MM.1S (cell line): ENCODE measurements at regions not wholly inside any gene's neighbourhood (a gene's known extent, or its start where the extent isn't known, plus 50 kb on each side); places are given as distances from the start of the nearest gene placed in this dataset.

Experiments
- DNase-seq: peaks from one replicate; pipeline ENCODE4 v3.0.0-alpha.2; 2015
- H2AFZ ChIP-seq: fragments of 300-600 bp; sonication (generic); 2 replicates; pipeline ENCODE4 v1.6.0; 2016; ENCODE audit warnings: antibody characterized with exemption, low read length
- H3F3A ChIP-seq: fragments of 300-600 bp; sonication (generic); 2 replicates; pipeline ENCODE4 v1.6.1; 2016; ENCODE audit warnings: mild to moderate bottlenecking, antibody characterized with exemption, low read length, moderate library complexity, mixed read lengths; ENCODE audit not compliant: insufficient read depth
- H3K27ac ChIP-seq: fragments of 300-600 bp; sonication (generic); 2 replicates; pipeline ENCODE4 v1.5.1; 2016; ENCODE audit warnings: mild to moderate bottlenecking, low read length
- H3K27me3 ChIP-seq: fragments of 300-600 bp; sonication (generic); replicated peaks from 2 replicates; pipeline ENCODE4 v1.6.0; 2016; ENCODE audit warnings: low read length; ENCODE audit not compliant: insufficient read depth
- H3K36me3 ChIP-seq: fragments of 300-600 bp; sonication (generic); replicated peaks from 2 replicates; pipeline ENCODE4 v1.6.1; 2016; ENCODE audit warnings: mild to moderate bottlenecking, low read length, mixed read lengths; ENCODE audit not compliant: insufficient read depth
- H3K4me1 ChIP-seq: fragments of 300-600 bp; sonication (generic); 2 replicates; pipeline ENCODE4 v1.6.1; 2016; ENCODE audit warnings: low read length, mixed read lengths
- H3K4me2 ChIP-seq: fragments of 300-600 bp; sonication (generic); 2 replicates; pipeline ENCODE4 v1.6.0; 2016; ENCODE audit warnings: low read depth, low read length
- H3K4me3 ChIP-seq: fragments of 300-600 bp; sonication (generic); 2 replicates; pipeline ENCODE4 v1.5.1; 2016; ENCODE audit warnings: low read length, mixed read lengths
- H3K79me2 ChIP-seq: fragments of 300-600 bp; sonication (generic); 2 replicates; pipeline ENCODE4 v1.6.1; 2016; ENCODE audit warnings: mixed run types, low read length, mixed read lengths
- H3K9ac ChIP-seq: fragments of 300-600 bp; sonication (generic); 2 replicates; pipeline ENCODE4 v1.6.1; 2016; ENCODE audit warnings: low read length, mixed read lengths
- H3K9me2 ChIP-seq: fragments of 300-600 bp; sonication (generic); replicated peaks from 2 replicates; pipeline ENCODE4 v1.6.1; 2016; ENCODE audit warnings: mild to moderate bottlenecking, low read length, mixed read lengths; ENCODE audit not compliant: insufficient read depth
- H3K9me3 ChIP-seq: fragments of 300-600 bp; sonication (generic); replicated peaks from 2 replicates; pipeline ENCODE4 v1.6.1; 2016; ENCODE audit warnings: mild to moderate bottlenecking, low read length, mixed read lengths; ENCODE audit not compliant: insufficient read depth
- H4K20me1 ChIP-seq: fragments of 300-600 bp; sonication (generic); 2 replicates; pipeline ENCODE4 v1.6.1; 2016; ENCODE audit warnings: mild to moderate bottlenecking, low read length, moderate library complexity, mixed read lengths; ENCODE audit not compliant: insufficient read depth
- CTCF ChIP-seq: fragments of 300-600 bp; sonication (generic); IDR thresholded peaks from 2 replicates; pipeline ENCODE4 v1.5.1; 2016; ENCODE audit warnings: antibody characterized with exemption, low read length, mixed read lengths
- EZH2 ChIP-seq: fragments of 300-600 bp; sonication (generic); optimal IDR thresholded peaks from 2 replicates; pipeline ENCODE3; 2017; ENCODE audit warnings: low read depth, mild to moderate bottlenecking, antibody characterized with exemption, low read length, mixed read lengths
- EZH2phosphoT487 ChIP-seq: fragments of 300-600 bp; sonication (generic); IDR thresholded peaks from 2 replicates; pipeline ENCODE4 v1.6.1; 2018; ENCODE audit warnings: antibody characterized with exemption, low read length

- H4K20me1 ChIP-seq: no peaks in the 10 kb centered on the region
- H2AFZ ChIP-seq: no peak overlapping the region
- no peaks in the 10 kb centered on the region for H3K36me3 ChIP-seq
- H3K79me2 ChIP-seq: no peaks in the 10 kb centered on the region
- H3K9ac ChIP-seq: no peak overlapping the region
- H3K9me2 ChIP-seq: no peaks in the 10 kb centered on the region
- no peaks in the 10 kb centered on the region for H3K27me3 ChIP-seq
- H3K27ac ChIP-seq: no peak overlapping the region
- H3K4me2 ChIP-seq: no peak overlapping the region
- TF ChIP-seq EZH2phosphoT487 (no peak), EZH2 (no peak), CTCF (no peak)
- no peak for DNase-seq
- H3K4me1 ChIP-seq: no peaks in the 10 kb centered on the region
- no peaks in the 10 kb centered on the region for H3K9me3 ChIP-seq
- no peak overlapping the region for H3K4me3 ChIP-seq
- H3F3A ChIP-seq: no peaks in the 10 kb centered on the region
Observed at GRCh38 chr3:78134496-78134895, 1094.6 kb downstream of the ROBO2 start.

- H4K20me1 ChIP-seq: no peaks in the 10 kb centered on the region
- no peaks in the 10 kb centered on the region for H3F3A ChIP-seq
- no peak for DNase-seq
- no peaks in the 10 kb centered on the region for H3K79me2 ChIP-seq
- no peaks in the 10 kb centered on the region for H3K4me1 ChIP-seq
- no peaks in the 10 kb centered on the region for H3K27me3 ChIP-seq
- no peak overlapping the region for H3K4me3 ChIP-seq
- TF ChIP-seq EZH2 (no peak), CTCF (no peak)
- H3K9me3 ChIP-seq: no peaks in the 10 kb centered on the region
- no peaks in the 10 kb centered on the region for H3K9me2 ChIP-seq
- H3K4me2 ChIP-seq: no peak overlapping the region
- H3K36me3 ChIP-seq: no peaks in the 10 kb centered on the region
- H2AFZ ChIP-seq: no peak overlapping the region
- no peak overlapping the region for H3K27ac ChIP-seq
- H3K9ac ChIP-seq: no peak overlapping the region
Observed at GRCh38 chr3:78139166-78139565, 1099.3 kb downstream of the ROBO2 start.

DNA sequence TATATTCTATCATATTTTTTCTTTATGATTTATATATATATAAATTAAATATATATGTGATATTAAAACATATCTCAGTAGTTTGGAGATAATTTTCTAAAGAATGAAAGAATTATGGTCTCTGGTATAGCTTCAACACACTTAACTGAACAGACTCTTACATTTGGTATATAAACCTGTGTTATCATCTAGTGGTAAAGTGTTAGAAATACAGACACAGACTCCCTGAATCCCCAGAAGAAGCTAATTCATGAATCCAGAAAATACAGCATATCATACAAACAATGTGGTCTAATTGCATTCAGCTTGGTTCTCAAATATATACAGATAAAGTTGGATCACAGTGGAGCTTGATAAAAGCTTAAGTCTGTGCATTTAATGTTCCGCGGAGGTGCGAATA is 1100.4 kb downstream of the ROBO2 start:
- Histone ChIP-seq H3K9ac (no peak overlapping the region), H4K20me1 (no peaks in the 10 kb centered on the region), H3K4me1 (no peaks in the 10 kb centered on the region), H2AFZ (no peak overlapping the region), H3K4me2 (no peak overlapping the region), H3K9me2 (no peaks in the 10 kb centered on the region), H3K27me3 (no peaks in the 10 kb centered on the region), H3K27ac (no peak overlapping the region), H3K36me3 (no peaks in the 10 kb centered on the region), H3K79me2 (no peaks in the 10 kb centered on the region), H3K9me3 (no peaks in the 10 kb centered on the region), H3F3A (no peaks in the 10 kb centered on the region), H3K4me3 (no peak overlapping the region)
- TF ChIP-seq CTCF: no peak
- TF ChIP-seq EZH2phosphoT487: no peak
- TF ChIP-seq EZH2: no peak
- DNase-seq: no peak

- Histone ChIP-seq H3K9me3 (no peaks in the 10 kb centered on the region), H3K9ac (no peak overlapping the region), H3K4me2 (no peak overlapping the region), H3K27ac (no peak overlapping the region), H3F3A (no peaks in the 10 kb centered on the region), H3K9me2 (no peaks in the 10 kb centered on the region), H3K27me3 (no peaks in the 10 kb centered on the region), H3K4me3 (no peak overlapping the region), H2AFZ (no peak overlapping the region), H3K4me1 (no peaks in the 10 kb centered on the region), H3K36me3 (no peaks in the 10 kb centered on the region), H3K79me2 (no peaks in the 10 kb centered on the region), H4K20me1 (no peaks in the 10 kb centered on the region)
- DNase-seq: no peak
- TF ChIP-seq EZH2 (no peak), EZH2phosphoT487 (no peak), CTCF (no peak)
Observed at GRCh38 chr3:78140866-78141265, 1101.0 kb downstream of the ROBO2 start.
